Gastroesophageal sphincter (tissue), 3 donors: ENCODE measurements at regions not wholly inside any gene's neighbourhood (a gene's known extent, or its start where the extent isn't known, plus 50 kb on each side); places are given as distances from the start of the nearest gene placed in this dataset.

ENCODE experiments used
- EP300 ChIP-seq: sonication (generic); formaldehyde crosslinking; IDR thresholded peaks from one replicate; pipeline ENCODE4 v1.6.1; 2017; ENCODE audit warnings: antibody characterized with exemption, mild to moderate bottlenecking
- POLR2A ChIP-seq, 2 donors: fragments of 450-650 bp; IDR thresholded peaks; one replicate each; pipeline ENCODE4 v1.6.1; 2017; ENCODE audit warnings: antibody characterized with exemption in 2 of 2, mild to moderate bottlenecking in 2 of 2, moderate library complexity in 1 of 2
- TF ChIP-seq, protein P1 (sequence below), 4 experiments: fragments of 200-600 bp in 2 of 4; fragments of 450-650 bp in 2 of 4; sonication (generic) in 1 of 4; IDR thresholded peaks; one replicate each; pipeline ENCODE4 v1.5.1; 2017 to 2019; ENCODE audit warnings: antibody characterized with exemption in 4 of 4, mild to moderate bottlenecking in 2 of 4, moderate library complexity in 2 of 4

DNA sequence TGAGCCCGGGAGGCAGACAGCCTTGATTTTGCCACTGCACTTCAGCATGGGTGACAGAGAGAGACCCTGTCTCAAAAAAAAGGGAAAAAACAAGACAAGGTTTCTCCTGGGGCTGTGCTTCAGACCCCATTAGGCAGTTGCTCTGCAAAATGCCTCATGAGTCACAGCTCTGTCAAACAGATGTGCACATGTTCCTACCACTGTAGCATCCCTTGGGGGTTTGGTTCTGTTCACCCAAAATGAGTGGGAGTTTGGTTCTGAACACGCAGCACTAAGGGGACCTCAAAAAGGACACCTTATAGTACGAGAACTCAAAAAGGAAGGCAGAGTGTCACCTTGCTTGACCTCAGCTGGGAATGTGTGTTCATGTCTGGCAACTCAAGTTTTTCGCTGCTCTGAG, 134.9 kb downstream of the RPIA start:
- TF ChIP-seq, protein P1, sequence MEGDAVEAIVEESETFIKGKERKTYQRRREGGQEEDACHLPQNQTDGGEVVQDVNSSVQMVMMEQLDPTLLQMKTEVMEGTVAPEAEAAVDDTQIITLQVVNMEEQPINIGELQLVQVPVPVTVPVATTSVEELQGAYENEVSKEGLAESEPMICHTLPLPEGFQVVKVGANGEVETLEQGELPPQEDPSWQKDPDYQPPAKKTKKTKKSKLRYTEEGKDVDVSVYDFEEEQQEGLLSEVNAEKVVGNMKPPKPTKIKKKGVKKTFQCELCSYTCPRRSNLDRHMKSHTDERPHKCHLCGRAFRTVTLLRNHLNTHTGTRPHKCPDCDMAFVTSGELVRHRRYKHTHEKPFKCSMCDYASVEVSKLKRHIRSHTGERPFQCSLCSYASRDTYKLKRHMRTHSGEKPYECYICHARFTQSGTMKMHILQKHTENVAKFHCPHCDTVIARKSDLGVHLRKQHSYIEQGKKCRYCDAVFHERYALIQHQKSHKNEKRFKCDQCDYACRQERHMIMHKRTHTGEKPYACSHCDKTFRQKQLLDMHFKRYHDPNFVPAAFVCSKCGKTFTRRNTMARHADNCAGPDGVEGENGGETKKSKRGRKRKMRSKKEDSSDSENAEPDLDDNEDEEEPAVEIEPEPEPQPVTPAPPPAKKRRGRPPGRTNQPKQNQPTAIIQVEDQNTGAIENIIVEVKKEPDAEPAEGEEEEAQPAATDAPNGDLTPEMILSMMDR (IDR thresholded peaks at IDR 0.05), result no peak
- TF ChIP-seq POLR2A (IDR thresholded peaks at IDR 0.05) (no peak), EP300 (no peak)
